GM12878 (cell line): ENCODE measurements at regions not wholly inside any gene's neighbourhood (a gene's known extent, or its start where the extent isn't known, plus 50 kb on each side); places are given as distances from the start of the nearest gene placed in this dataset.

ENCODE experiments used
- ASH2L ChIP-seq: fragments of 300-600, 200-600 bp; sonication (generic); IDR thresholded peaks from 2 replicates; pipeline ENCODE4 v1.6.1; 2017; ENCODE audit warnings: low read depth, mild to moderate bottlenecking, borderline replicate concordance
- CBFB ChIP-seq: IDR thresholded peaks from 2 replicates; pipeline ENCODE4 v1.6.1; 2016; ENCODE audit warnings: antibody characterized with exemption, low read depth
- CBX5 ChIP-seq: sonication (generic); IDR thresholded peaks from 2 replicates; pipeline ENCODE4 v1.6.1; 2016; ENCODE audit warnings: low read depth, moderate library complexity, mild to moderate bottlenecking, inconsistent platforms
- CREM ChIP-seq: IDR thresholded peaks from 2 replicates; pipeline ENCODE4 v1.6.1; 2014; ENCODE audit warnings: antibody characterized with exemption, low read depth
- ESRRA ChIP-seq: IDR thresholded peaks from 2 replicates; pipeline ENCODE4 v1.6.1; 2012; ENCODE audit warnings: mild to moderate bottlenecking, low read length, improper control_type of control experiment
- NBN ChIP-seq: fragments of 450-650 bp; IDR thresholded peaks from 2 replicates; pipeline ENCODE4 v1.6.1; 2016
- POLR2AphosphoS5 ChIP-seq: IDR thresholded peaks from 2 replicates; pipeline ENCODE4 v1.6.1; 2011; ENCODE audit warnings: mild to moderate bottlenecking, low read length, inconsistent platforms
- PRDM15 ChIP-seq: fragments of 450-650 bp; formaldehyde crosslinking; IDR thresholded peaks from 2 replicates; pipeline ENCODE4 v1.4.0; 2020; ENCODE audit warnings: mild to moderate bottlenecking, moderate library complexity
- RELA ChIP-seq: fragments of 450-650 bp; IDR thresholded peaks from 2 replicates; pipeline ENCODE4 v1.8.0; 2014; ENCODE audit warnings: borderline replicate concordance; ENCODE audit not compliant: partially characterized antibody
- REST ChIP-seq: IDR thresholded peaks from 2 replicates; pipeline ENCODE4 v1.6.1; 2012; ENCODE audit warnings: mild to moderate bottlenecking, low read depth, low read length
- RFX5 ChIP-seq: IDR thresholded peaks from 2 replicates; pipeline ENCODE4 v1.6.1; 2011; ENCODE audit warnings: low read depth, low read length, improper control_type of control experiment
- SMAD5 ChIP-seq: IDR thresholded peaks from 2 replicates; pipeline ENCODE4 v1.6.1; 2016; ENCODE audit warnings: antibody characterized with exemption, low read depth
- SREBF1 ChIP-seq: IDR thresholded peaks from 2 replicates; pipeline ENCODE4 v1.6.1; 2012; ENCODE audit warnings: mild to moderate bottlenecking, low read length
- TCF12 ChIP-seq: IDR thresholded peaks from 2 replicates; pipeline ENCODE4 v1.6.1; 2011; ENCODE audit warnings: low read depth, mild to moderate bottlenecking, low read length
- YY1 ChIP-seq: IDR thresholded peaks from 2 replicates; pipeline ENCODE4 v1.6.1; 2011; ENCODE audit warnings: low read depth, mild to moderate bottlenecking, low read length
- ZBTB40 ChIP-seq: fragments of 450-650 bp; IDR thresholded peaks from 2 replicates; pipeline ENCODE4 v1.6.1; 2016; ENCODE audit warnings: mild to moderate bottlenecking, moderate library complexity, borderline replicate concordance
- ZNF384 ChIP-seq: IDR thresholded peaks from 2 replicates; pipeline ENCODE4 v1.6.1; 2012; ENCODE audit warnings: low read depth, mild to moderate bottlenecking, low read length, improper control_type of control experiment, borderline replicate concordance
- TF ChIP-seq, protein P1 (sequence below): fragments of 450-650 bp; IDR thresholded peaks from 2 replicates; pipeline ENCODE4 v1.6.1; 2016; ENCODE audit warnings: mild to moderate bottlenecking

GRCh38 chrX:131802836-131803626, 220.1 kb upstream of the STK26 start (continued):
- peak; percentile 45; the same call in 1 of the 2 replicates for TF ChIP-seq ZBTB40
- TF ChIP-seq REST, result no peak
- TF ChIP-seq ESRRA, result no peak
- TF ChIP-seq, protein P1, sequence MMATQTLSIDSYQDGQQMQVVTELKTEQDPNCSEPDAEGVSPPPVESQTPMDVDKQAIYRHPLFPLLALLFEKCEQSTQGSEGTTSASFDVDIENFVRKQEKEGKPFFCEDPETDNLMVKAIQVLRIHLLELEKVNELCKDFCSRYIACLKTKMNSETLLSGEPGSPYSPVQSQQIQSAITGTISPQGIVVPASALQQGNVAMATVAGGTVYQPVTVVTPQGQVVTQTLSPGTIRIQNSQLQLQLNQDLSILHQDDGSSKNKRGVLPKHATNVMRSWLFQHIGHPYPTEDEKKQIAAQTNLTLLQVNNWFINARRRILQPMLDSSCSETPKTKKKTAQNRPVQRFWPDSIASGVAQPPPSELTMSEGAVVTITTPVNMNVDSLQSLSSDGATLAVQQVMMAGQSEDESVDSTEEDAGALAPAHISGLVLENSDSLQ, result no peak
- TF ChIP-seq SREBF1, result no peak
- TF ChIP-seq NBN, result no peak
- TF ChIP-seq POLR2AphosphoS5, result no peak
- peak; percentile 35; the same call in 1 of the 2 replicates for TF ChIP-seq CREM
- peak; percentile 94 for TF ChIP-seq YY1
- no peak for TF ChIP-seq RELA
- TF ChIP-seq CBFB, result 0 out of 2 replicates have a peak, but pooled peaks have one; percentile 34
- no peak for TF ChIP-seq RFX5
- no peak for TF ChIP-seq PRDM15 (CRISPR knock-in tag)
- no peak for TF ChIP-seq ASH2L
- TF ChIP-seq SMAD5, result no peak
- TF ChIP-seq CBX5, result 0 out of 2 replicates have a peak, but pooled peaks have one; percentile 20
- peak; percentile 100 for TF ChIP-seq ZNF384
- peak; percentile 36; the same call in 1 of the 2 replicates for TF ChIP-seq TCF12
